OCI-LY3 (cell line): ENCODE measurements at regions not wholly inside any gene's neighbourhood (a gene's known extent, or its start where the extent isn't known, plus 50 kb on each side); places are given as distances from the start of the nearest gene placed in this dataset.

Experiments used
- EZH2phosphoT487 ChIP-seq: fragments of 200-600 bp; shearing (Covaris generic); IDR thresholded peaks from 2 replicates; pipeline ENCODE4 v1.6.1; 2018; ENCODE audit warnings: antibody characterized with exemption, mixed run types, low read depth
- TF ChIP-seq, protein P1 (sequence below): fragments of 200-600, 300-600 bp; sonication (generic); IDR thresholded peaks from 2 replicates; pipeline ENCODE4 v1.5.1; 2014; ENCODE audit warnings: antibody characterized with exemption, low read length, low read depth

DNA sequence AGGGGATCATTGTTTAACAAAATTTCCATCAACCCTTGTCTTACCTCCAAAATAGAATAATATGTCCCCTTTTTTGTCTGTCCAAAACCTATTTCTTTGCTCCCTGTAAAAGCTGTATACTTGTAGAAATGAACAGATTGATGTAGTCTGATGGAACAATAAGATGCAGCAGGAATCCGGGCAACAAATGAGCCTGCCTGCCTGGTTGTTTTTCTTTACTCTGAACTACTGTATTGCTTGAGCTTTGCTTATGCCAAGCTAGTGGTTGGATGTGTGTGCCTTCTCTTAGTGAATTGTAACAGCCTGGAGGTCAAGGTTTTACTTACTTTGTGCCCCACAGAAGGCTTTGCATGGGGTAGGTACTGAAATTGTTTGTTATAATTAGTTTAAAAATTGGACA is 116.2 kb upstream of the TLL1 start:
- TF ChIP-seq, protein P1, sequence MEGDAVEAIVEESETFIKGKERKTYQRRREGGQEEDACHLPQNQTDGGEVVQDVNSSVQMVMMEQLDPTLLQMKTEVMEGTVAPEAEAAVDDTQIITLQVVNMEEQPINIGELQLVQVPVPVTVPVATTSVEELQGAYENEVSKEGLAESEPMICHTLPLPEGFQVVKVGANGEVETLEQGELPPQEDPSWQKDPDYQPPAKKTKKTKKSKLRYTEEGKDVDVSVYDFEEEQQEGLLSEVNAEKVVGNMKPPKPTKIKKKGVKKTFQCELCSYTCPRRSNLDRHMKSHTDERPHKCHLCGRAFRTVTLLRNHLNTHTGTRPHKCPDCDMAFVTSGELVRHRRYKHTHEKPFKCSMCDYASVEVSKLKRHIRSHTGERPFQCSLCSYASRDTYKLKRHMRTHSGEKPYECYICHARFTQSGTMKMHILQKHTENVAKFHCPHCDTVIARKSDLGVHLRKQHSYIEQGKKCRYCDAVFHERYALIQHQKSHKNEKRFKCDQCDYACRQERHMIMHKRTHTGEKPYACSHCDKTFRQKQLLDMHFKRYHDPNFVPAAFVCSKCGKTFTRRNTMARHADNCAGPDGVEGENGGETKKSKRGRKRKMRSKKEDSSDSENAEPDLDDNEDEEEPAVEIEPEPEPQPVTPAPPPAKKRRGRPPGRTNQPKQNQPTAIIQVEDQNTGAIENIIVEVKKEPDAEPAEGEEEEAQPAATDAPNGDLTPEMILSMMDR, result no peak
- TF ChIP-seq EZH2phosphoT487, result no peak
